GM21526 (cell line): ENCODE measurements at regions not wholly inside any gene's neighbourhood (a gene's known extent, or its start where the extent isn't known, plus 50 kb on each side); places are given as distances from the start of the nearest gene placed in this dataset.
"Not testable (repeated sequence)": the region's sequence is repeated elsewhere in the genome, so short reads cannot be mapped to it uniquely, and the experiment has no call there.

Experiments used
- ATAC-seq: cut with Tn5 transposase; IDR thresholded peaks from one replicate; pipeline ENCODE4 v1.9.1; 2021; ENCODE audit warnings: moderate library complexity; ENCODE audit not compliant: unreplicated experiment, low FRiP score

- no peak for ATAC-seq
Observed at GRCh38 chr4:27791640-27792039, 931.0 kb downstream of the STIM2 start.

GRCh38 chr4:27807207-27807606, 946.6 kb downstream of the STIM2 start:
- ATAC-seq = no peak

GRCh38 chr4:27811948-27812347, 951.3 kb downstream of the STIM2 start:
- ATAC-seq = no peak

GRCh38 chr4:27813226-27813625, 952.6 kb downstream of the STIM2 start:
- ATAC-seq = not testable (repeated sequence)

- ATAC-seq = not testable (repeated sequence)
Observed at GRCh38 chr4:27813699-27814425, 953.2 kb downstream of the STIM2 start.

GRCh38 chr4:27819246-27819645, 958.6 kb downstream of the STIM2 start:
- no peak for ATAC-seq

GRCh38 chr4:27828843-27829242, 968.2 kb downstream of the STIM2 start:
- ATAC-seq = no peak

- no peak for ATAC-seq
Observed at GRCh38 chr4:27830251-27830650, 969.6 kb downstream of the STIM2 start.

GRCh38 chr4:27835851-27836250, 975.2 kb downstream of the STIM2 start:
- ATAC-seq = no peak

GRCh38 chr4:27836523-27836922, 975.9 kb downstream of the STIM2 start:
- ATAC-seq = no peak

- no peak for ATAC-seq
Observed at GRCh38 chr4:27843776-27844175, 983.1 kb downstream of the STIM2 start.

GRCh38 chr4:27844376-27844775, 983.7 kb downstream of the STIM2 start:
- no peak for ATAC-seq

GRCh38 chr4:27846951-27847350, 986.3 kb downstream of the STIM2 start:
- ATAC-seq = no peak

- ATAC-seq = no peak
Observed at GRCh38 chr4:27861381-27861787, 1000.7 kb downstream of the STIM2 start.

- ATAC-seq = no peak
Observed at GRCh38 chr4:27861802-27862201, 1001.2 kb downstream of the STIM2 start.

- ATAC-seq = no peak
Observed at GRCh38 chr4:27873596-27873995, 1013.0 kb downstream of the STIM2 start.

GRCh38 chr4:27881705-27882104, 1021.1 kb downstream of the STIM2 start:
- no peak for ATAC-seq

- no peak for ATAC-seq
Observed at GRCh38 chr4:27886120-27886519, 1025.5 kb downstream of the STIM2 start.

- no peak for ATAC-seq
Observed at GRCh38 chr4:27887646-27888045, 1027.0 kb downstream of the STIM2 start.

- ATAC-seq = no peak
Observed at GRCh38 chr4:27888505-27888904, 1027.9 kb downstream of the STIM2 start.

- no peak for ATAC-seq
Observed at GRCh38 chr4:27894951-27895350, 1034.3 kb downstream of the STIM2 start.

- ATAC-seq = no peak
Observed at GRCh38 chr4:27908356-27908755, 1047.7 kb downstream of the STIM2 start.

- ATAC-seq = no peak
Observed at GRCh38 chr4:27910227-27910626, 1049.6 kb downstream of the STIM2 start.
